ENCODE measurements at regions not wholly inside any gene's neighbourhood (a gene's known extent, or its start where the extent isn't known, plus 50 kb on each side); places are given as distances from the start of the nearest gene placed in this dataset.
"Not testable (repeated sequence)": the region's sequence is repeated elsewhere in the genome, so short reads cannot be mapped to it uniquely, and the experiment has no call there.

DNA sequence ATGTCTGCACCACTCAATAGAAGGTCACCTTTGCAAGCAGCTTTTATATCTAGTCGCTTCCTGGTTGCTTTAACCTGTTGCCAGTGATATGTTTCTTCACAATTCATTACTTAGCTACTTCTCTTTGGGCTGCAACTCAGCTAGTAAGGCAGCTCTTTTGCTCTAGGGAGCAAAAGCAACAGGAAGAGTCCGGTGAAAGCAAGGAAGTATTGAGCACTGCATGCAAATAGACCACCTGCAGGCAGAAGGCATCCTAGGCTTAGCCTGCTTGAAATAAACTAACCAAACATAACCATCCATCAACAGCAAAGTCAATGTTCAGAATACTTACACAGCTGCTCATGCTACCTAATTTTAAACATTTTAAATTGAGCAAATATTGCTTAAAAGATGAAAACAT is 529.2 kb upstream of the LINC00305 start:
- Histone ChIP-seq H3K9me3 (ENCODE audit: control insufficient read depth, low read length) (no peaks in the 10 kb centered on the region), H3K36me3 (ENCODE audit: control insufficient read depth, insufficient read depth, low read length) (no peaks in the 10 kb centered on the region), H3K27ac (no peak overlapping the region), H3K4me2 (ENCODE audit: low read length) (no peak overlapping the region), H3K4me3 (ENCODE audit: low read depth, low read length) (no peak overlapping the region), H3K79me2 (no peaks in the 10 kb centered on the region), H3K27me3 (ENCODE audit: control insufficient read depth, insufficient read depth, low read length) (no peaks in the 10 kb centered on the region), H2AFZ (no peak overlapping the region), H3K4me1 (no peaks in the 10 kb centered on the region), H3K9ac (no peak overlapping the region)
- TF ChIP-seq, protein P1, sequence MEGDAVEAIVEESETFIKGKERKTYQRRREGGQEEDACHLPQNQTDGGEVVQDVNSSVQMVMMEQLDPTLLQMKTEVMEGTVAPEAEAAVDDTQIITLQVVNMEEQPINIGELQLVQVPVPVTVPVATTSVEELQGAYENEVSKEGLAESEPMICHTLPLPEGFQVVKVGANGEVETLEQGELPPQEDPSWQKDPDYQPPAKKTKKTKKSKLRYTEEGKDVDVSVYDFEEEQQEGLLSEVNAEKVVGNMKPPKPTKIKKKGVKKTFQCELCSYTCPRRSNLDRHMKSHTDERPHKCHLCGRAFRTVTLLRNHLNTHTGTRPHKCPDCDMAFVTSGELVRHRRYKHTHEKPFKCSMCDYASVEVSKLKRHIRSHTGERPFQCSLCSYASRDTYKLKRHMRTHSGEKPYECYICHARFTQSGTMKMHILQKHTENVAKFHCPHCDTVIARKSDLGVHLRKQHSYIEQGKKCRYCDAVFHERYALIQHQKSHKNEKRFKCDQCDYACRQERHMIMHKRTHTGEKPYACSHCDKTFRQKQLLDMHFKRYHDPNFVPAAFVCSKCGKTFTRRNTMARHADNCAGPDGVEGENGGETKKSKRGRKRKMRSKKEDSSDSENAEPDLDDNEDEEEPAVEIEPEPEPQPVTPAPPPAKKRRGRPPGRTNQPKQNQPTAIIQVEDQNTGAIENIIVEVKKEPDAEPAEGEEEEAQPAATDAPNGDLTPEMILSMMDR (IDR thresholded peaks at IDR 0.05), result no peak

DNA sequence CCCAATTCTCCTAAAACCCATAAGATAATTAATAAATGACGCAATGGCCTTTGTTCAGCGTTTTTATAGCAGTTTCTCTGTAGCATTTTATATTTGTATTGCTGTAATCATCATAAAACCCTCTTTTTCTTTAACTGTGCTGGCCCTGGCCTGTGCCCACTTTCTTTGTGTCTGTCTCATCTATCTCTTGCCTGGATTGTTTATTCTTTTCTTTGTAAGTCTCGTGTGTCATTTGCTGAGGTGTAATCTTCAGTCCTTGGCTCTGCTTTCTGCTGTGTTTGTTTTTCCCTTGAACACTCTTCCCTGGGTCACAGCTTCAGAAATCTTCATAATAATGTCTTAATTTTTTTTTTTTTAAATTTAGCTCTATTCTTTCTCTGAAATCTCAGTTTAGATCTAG is 525.8 kb upstream of the LINC00305 start:
- Histone ChIP-seq H3K36me3 (ENCODE audit: control insufficient read depth, insufficient read depth, low read length) (no peaks in the 10 kb centered on the region), H2AFZ (no peak overlapping the region), H3K4me1 (no peaks in the 10 kb centered on the region), H3K9ac (no peak overlapping the region), H3K4me2 (ENCODE audit: low read length) (no peak overlapping the region), H3K27me3 (ENCODE audit: control insufficient read depth, insufficient read depth, low read length) (no peaks in the 10 kb centered on the region), H3K4me3 (ENCODE audit: low read depth, low read length) (no peak overlapping the region), H3K9me3 (ENCODE audit: control insufficient read depth, low read length) (no peaks in the 10 kb centered on the region), H3K79me2 (no peaks in the 10 kb centered on the region), H3K27ac (no peak overlapping the region)
- TF ChIP-seq, protein P1 (IDR thresholded peaks at IDR 0.05), result no peak

DNA sequence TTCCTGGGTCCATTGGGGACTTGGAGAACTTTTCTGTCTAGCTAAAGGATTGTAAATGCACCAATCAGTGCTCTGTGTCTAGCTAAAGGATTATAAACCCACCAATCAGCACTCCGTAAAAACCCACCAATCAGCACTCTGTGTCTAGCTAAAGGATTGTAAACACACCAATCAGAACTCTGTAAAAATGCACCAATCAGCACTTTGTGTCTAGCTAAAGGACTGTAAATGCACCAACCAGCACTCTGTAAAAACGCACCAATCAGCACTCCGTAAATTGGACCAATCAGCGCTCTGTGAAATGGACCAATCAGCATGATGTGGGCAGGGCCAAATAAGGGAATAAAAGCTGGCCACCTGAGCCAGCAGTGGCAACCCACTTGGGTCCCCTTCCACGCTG is 522.4 kb upstream of the LINC00305 start:
- not testable (repeated sequence) for H3K27me3 ChIP-seq (ENCODE audit: control insufficient read depth, insufficient read depth, low read length); H3K9me3 ChIP-seq (ENCODE audit: control insufficient read depth, low read length); H3K36me3 ChIP-seq (ENCODE audit: control insufficient read depth, insufficient read depth, low read length); H3K79me2 ChIP-seq; H2AFZ ChIP-seq; H3K4me3 ChIP-seq (ENCODE audit: low read depth, low read length); H3K27ac ChIP-seq; H3K9ac ChIP-seq; H3K4me1 ChIP-seq; H3K4me2 ChIP-seq (ENCODE audit: low read length)

DNA sequence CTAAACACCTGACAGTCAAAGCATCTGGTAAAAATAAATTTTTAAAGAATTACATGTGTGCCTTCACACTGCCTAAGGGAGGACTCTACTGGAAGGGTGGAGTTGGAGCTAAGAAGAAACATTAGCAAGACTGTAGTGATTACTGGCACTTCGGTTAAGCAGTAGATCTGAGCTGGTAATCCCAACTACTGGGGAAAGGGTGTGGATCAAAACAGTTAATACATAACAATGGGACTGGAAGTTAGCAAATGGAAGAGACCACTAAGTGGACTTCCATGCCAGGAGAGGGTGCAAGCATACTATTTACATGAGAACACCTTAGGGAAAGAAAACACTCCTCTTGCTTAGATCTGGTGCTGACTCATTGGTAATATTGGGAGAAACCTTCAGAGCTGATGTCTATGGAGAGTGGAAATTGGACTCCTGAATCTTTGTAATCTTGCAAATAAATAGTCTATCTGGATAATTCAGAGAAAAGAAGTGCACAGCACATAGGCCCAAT is 519.6 kb upstream of the LINC00305 start:
- Histone ChIP-seq H3K4me2 (ENCODE audit: low read length) (no peak overlapping the region), H3K4me1 (no peaks in the 10 kb centered on the region), H2AFZ (no peak overlapping the region), H3K9ac (no peak overlapping the region), H3K4me3 (ENCODE audit: low read depth, low read length) (no peak overlapping the region), H3K79me2 (no peaks in the 10 kb centered on the region), H3K27ac (no peak overlapping the region), H3K27me3 (ENCODE audit: control insufficient read depth, insufficient read depth, low read length) (no peaks in the 10 kb centered on the region), H3K36me3 (ENCODE audit: control insufficient read depth, insufficient read depth, low read length) (no peaks in the 10 kb centered on the region), H3K9me3 (ENCODE audit: control insufficient read depth, low read length) (no peaks in the 10 kb centered on the region)
- TF ChIP-seq, protein P1 (IDR thresholded peaks at IDR 0.05), result no peak

DNA sequence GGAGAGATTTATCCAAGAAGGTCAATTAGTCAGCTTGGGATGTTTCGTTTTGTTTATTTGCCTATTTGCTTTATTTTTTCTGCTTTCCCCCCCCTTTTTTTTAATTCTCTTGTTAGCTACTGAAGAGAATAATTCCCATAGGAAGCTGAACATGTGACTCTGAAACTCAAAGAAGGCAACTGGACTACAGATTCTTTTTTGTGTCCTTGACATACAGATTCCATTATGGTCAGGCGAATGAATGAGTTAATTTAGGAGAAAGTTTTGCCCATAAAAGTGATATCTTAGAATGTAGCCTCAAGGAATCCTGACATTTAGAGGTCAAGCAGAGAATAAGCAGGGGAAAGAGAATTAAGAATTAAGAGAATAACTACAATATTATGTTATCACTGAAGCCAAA is 514.2 kb upstream of the LINC00305 start:
- Histone ChIP-seq H3K9me3 (ENCODE audit: control insufficient read depth, low read length) (no peaks in the 10 kb centered on the region), H2AFZ (no peak overlapping the region)
- TF ChIP-seq, protein P1 (IDR thresholded peaks at IDR 0.05), result no peak

More for the DNA sequence above, 514.2 kb upstream of the LINC00305 start:
- Histone ChIP-seq H3K27ac (no peak overlapping the region), H3K79me2 (no peaks in the 10 kb centered on the region), H3K9ac (no peak overlapping the region), H3K4me3 (ENCODE audit: low read depth, low read length) (no peak overlapping the region), H3K4me2 (ENCODE audit: low read length) (no peak overlapping the region), H3K36me3 (ENCODE audit: control insufficient read depth, insufficient read depth, low read length) (no peaks in the 10 kb centered on the region), H3K4me1 (no peaks in the 10 kb centered on the region), H3K27me3 (ENCODE audit: control insufficient read depth, insufficient read depth, low read length) (no peaks in the 10 kb centered on the region)
